Endometrial microvascular endothelial cells (primary cell): ENCODE measurements at regions not wholly inside any gene's neighbourhood (a gene's known extent, or its start where the extent isn't known, plus 50 kb on each side); places are given as distances from the start of the nearest gene placed in this dataset.

ENCODE experiments used
- in situ Hi-C: cut with HindIII; loops from 2 replicates; pipeline ENCODE4 v1.10.0; 2017; ENCODE audit warnings: low sequenced_read_pairs, low pct_unique_long_range_greater_than_20kb; ENCODE audit errors: inconsistent ontology term

- in situ Hi-C loops: no loop called here
Measured at GRCh38 chr5:88503406-88503805, 234.8 kb upstream of the TMEM161B start.

DNA sequence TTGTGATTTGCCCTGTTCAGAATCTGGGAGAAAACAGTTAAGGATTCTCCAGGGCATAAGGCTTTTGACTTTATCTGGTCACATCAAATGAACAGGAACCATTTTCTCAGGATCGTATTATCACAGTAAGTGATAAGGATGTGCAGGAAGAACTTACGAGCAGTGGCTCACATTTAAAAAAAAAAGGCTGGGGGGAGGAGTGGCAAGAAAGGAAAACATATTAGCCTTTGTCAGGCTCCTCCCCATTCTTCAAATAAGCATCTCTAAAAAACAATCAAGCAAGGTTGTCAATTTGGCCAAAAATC is 234.3 kb upstream of the TMEM161B start:
- in situ Hi-C loops: no loop called here

- in situ Hi-C loops: no loop called here
Measured at GRCh38 chr5:88502179-88503040, 233.8 kb upstream of the TMEM161B start.

- in situ Hi-C loops: no loop called here
Measured at GRCh38 chr5:88495810-88496209, 227.2 kb upstream of the TMEM161B start.

GRCh38 chr5:88490874-88491273 is 222.2 kb upstream of the TMEM161B start:
- in situ Hi-C loops: no loop called here

DNA sequence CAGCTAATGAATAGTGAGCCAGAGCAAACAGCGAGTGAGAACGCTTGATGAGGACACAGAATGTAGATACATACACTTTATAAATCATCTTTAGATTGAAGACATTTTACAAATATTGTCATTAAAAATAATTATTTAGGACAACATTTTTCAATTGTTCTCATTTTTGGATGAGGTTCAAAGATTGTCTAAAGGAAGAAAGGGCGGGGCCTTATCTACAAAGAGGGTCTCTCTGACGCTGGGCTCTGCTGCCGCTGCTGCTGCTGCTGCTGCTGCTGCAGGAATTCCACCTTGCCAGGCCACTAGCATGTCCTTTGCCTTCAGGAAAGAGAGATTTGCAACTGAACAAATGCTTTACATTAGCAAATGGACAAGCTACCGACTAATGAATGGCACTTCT is 220.7 kb upstream of the TMEM161B start:
- in situ Hi-C loops: no loop called here

DNA sequence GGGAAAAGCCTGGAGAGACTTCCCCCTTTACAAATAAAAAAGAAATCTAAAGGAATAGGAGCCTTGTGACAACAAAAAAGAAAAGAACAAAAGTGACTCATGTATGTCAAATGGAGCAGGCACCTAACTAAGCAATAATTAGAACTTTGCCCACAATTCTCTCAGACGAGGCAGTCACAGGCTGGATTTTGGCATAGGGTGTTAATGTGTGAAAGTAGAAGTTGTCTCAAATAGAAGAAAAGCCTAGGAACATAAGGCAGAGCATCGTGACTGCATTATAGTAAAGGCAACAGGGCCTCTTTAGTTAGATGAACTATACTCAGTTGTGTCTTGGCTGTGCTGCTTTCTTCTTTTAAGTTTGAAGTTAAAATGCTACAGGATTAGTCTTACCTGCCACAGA is 219.9 kb upstream of the TMEM161B start:
- in situ Hi-C loops: no loop called here

DNA sequence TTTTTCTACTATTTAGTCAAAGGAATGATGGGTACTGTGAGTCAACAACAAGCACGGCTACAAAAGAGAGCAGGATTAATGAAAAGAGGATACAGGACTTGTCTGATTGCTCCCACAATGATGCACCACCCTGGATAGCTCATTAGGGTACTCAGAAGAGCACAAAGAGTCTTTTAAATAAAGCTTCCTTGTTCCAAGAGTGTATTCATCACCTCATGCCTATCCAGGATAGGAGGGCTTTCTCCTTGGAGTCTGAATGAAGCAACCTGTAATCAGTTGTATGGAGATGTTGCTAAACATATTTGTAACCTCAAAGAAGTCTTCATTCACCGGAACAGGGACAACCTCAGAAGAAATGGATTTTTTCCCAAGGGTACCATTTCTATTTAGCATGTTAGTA is 219.5 kb upstream of the TMEM161B start:
- in situ Hi-C loops: no loop called here

DNA sequence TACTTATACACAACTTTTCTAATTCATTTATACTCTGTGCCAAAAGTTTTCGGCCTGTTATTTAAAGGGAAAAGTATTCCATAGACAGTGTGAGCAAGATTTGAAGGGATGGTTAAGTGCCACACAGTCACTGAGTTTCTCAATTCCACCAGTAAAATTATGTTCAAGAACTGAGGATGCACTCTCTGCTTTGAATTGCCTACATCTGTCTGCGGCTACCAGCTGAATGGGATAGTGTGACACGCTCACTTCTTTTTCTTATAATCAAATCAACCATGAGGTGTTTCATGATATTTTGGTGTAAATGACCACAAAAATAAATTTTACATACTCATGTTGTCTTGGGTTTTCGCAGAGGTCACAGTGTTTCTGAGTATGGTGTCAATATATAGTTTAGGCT is 218.4 kb upstream of the TMEM161B start:
- in situ Hi-C loops: no loop called here

- in situ Hi-C loops: no loop called here
Measured at GRCh38 chr5:88486431-88486830, 217.8 kb upstream of the TMEM161B start.

- in situ Hi-C loops: no loop called here
Measured at GRCh38 chr5:88485531-88485930, 216.9 kb upstream of the TMEM161B start.

DNA sequence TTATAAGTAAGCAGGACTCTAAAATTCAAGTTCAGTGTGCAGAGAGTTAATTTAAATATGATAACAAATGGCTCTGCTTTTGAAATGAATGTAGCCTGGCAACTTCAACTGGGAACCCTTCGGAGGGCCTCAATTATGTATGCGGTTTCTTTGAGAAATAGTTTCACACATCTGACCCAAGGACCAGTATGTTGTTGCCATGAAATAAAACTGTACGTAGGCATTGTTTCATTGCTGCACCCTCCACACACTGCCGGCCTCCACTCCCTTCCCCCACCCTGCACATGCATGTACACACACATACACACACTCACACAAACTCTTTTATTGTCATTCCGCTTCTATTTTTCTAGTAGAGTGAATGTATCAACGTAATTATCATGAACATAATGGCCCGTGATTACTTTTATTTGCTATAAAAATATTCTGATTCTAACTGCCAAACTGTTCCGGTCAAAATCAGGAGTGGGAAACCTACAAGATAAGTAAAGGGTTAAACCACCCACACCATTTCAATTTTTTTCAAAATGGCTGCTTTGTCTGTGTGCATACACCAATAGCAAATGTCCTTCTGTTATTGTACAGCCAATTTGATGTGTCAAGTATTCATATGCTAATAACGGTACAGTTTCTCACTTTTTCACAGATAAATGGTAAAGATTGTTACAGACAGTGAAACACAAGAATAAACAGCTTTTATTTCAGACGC is 215.5 kb upstream of the TMEM161B start:
- in situ Hi-C loops: no loop called here

DNA sequence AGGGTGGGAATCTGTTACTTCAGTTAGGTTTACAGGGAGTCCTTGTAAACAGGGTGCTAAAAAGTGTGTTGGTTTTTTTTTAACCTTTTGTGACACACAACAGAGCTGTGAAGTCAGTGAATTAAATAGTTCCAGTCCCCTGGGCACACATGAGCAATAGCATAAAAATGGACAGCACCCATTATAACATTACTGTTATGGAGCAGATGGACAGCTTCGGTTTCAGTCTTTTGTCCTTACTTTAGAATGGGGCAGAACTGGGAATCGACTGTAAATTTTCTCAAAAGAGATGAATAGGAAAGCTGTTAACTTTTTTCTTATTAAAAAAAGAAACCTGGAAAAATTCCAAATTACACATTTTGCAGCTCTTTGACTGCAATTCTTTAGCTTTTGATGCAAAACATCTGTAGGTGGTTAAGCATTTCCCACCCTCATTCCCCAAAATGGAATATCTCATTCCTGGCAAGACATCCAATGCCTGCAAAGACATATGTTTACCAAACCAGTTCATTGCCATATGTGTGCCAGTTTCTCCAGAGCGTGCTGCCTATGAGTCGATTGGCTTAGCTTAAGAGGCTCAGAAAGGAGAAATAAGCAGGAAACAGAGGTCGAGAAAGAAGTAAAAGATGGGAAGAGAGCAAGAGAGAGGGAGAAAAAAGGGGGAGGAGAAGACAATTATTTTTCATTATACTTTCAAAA is 212.3 kb upstream of the TMEM161B start:
- in situ Hi-C loops: no loop called here

GRCh38 chr5:88480245-88480644 is 211.6 kb upstream of the TMEM161B start:
- in situ Hi-C loops: no loop called here

DNA sequence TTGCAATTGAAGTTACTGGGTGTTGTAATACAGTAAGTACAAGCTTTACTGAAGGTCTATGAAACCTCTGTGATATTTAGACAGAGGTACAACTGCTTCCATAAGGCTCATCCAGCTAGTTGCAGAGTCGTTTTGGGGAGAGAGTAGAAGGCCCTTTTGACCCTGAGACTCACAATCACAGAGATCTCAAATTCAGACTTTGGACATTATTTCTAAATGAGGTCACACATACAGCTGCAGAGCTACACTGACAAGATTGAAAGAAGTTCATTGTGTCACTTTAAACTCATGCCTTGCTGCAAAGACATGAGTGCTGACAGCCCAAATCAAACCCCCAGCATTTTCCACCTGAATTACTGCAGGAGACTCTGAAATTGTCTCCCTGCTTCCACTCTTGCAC is 205.9 kb upstream of the TMEM161B start:
- in situ Hi-C loops: no loop called here

DNA sequence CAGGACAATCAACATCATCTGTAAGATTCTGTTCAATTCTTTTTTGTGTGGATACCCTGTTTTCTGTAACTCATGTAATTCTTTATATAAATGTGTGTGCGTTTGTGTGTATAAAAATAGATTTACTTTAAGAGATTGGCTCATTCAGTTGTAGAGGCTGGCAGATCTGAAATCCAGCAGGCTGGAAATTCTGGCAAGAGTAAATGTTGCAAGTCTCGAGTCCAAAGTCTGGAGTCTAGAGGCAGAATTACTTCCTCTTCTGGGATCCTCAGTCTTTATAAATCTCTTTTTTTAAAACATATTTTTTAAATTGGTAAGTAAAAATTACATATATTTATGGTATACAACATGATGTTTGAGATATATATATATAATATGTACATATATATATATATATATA is 202.1 kb upstream of the TMEM161B start:
- in situ Hi-C loops: no loop called here

DNA sequence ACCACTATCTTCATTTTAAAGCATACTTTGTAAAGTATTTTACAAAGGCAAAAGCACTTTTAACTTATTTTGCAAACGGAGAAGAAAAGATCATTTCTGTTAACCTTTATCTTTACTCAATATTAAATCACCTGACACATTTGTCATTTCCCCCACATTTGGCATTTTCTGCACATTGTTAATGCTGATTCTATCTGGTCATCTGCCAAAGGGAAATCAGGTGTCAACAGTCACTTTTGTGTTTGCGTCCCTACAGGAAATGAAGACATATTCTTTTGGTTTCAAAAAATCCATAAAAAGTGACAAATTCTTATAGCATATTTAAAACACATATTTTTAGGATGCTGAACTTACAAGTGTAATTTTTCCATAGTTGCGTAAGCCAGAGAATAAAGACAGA is 191.3 kb upstream of the TMEM161B start:
- in situ Hi-C loops: no loop called here

- in situ Hi-C loops: no loop called here
Measured at GRCh38 chr5:88452820-88453219, 184.2 kb upstream of the TMEM161B start.

DNA sequence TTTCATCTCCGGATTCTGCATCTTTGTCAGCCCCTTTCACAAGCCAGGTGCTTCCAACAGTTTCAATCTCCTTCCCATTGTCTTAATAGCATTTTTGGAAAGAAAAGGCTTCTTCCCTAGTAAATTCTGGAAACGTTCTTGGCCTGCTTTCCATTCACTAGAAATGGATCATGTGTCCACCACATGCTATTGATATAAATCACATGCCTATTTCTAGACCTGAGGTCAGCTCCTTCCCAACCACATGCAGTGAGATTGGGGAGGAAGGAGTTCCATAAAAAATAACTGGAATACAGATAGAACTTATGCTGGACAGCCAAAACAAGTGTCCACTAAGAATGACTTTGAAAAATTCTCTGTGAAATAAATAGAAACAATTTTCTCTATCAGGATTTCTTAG is 181.6 kb upstream of the TMEM161B start:
- in situ Hi-C loops: no loop called here

DNA sequence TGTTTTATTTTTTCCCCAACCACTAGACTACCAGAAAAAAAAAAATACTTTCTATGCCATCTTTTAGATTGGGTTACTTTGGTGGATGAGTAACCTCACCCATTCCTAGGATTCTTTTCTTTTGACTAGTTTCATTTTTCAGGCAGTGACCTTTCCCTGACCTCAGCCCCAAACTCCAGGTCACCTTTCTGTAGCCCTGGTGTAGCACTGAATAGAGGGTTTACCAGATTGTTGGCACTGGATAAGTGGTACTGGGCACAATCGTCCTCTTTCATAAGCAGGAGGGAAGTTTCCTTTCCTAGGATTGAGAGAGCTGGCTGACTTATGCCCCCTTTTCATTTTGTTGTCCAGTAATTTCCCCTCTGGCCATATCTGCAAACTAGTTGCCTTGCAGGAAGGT is 169.4 kb upstream of the TMEM161B start:
- in situ Hi-C loops: no loop called here
